GM12891 (cell line): ENCODE measurements at regions not wholly inside any gene's neighbourhood (a gene's known extent, or its start where the extent isn't known, plus 50 kb on each side); places are given as distances from the start of the nearest gene placed in this dataset.

Source experiments
- DNase-seq: peaks from one replicate; pipeline ENCODE4 v3.0.0; 2011; ENCODE audit warnings: low spot score; ENCODE audit not compliant: insufficient read length
- FAIRE-seq: peaks from 2 replicates; lab custom pipeline; 2011; peaks lifted over from hg19 to GRCh38; lab: Jason Lieb, UNC
- PAX5 ChIP-seq: IDR thresholded peaks from 2 replicates; pipeline ENCODE4 v1.6.1; 2011; ENCODE audit warnings: low read length, moderate library complexity, mild to moderate bottlenecking; ENCODE audit not compliant: insufficient read depth, severe bottlenecking
- POLR2A ChIP-seq: IDR thresholded peaks from 2 replicates; pipeline ENCODE4 v1.6.1; 2011; ENCODE audit warnings: low read depth, low read length, control low read depth
- POLR2AphosphoS5 ChIP-seq: IDR thresholded peaks from 2 replicates; pipeline ENCODE4 v1.6.1; 2011; ENCODE audit warnings: low read depth, low read length, control low read depth
- POU2F2 ChIP-seq: IDR thresholded peaks from 2 replicates; pipeline ENCODE4 v1.6.1; 2011; ENCODE audit warnings: low read depth, mild to moderate bottlenecking, control low read depth, low read length, moderate library complexity
- SPI1 ChIP-seq: IDR thresholded peaks from 2 replicates; pipeline ENCODE4 v1.6.1; 2011; ENCODE audit warnings: low read depth, low read length, control low read depth
- TAF1 ChIP-seq: IDR thresholded peaks from 2 replicates; pipeline ENCODE4 v1.6.1; 2011; ENCODE audit warnings: low read depth, low read length, control low read depth

DNA sequence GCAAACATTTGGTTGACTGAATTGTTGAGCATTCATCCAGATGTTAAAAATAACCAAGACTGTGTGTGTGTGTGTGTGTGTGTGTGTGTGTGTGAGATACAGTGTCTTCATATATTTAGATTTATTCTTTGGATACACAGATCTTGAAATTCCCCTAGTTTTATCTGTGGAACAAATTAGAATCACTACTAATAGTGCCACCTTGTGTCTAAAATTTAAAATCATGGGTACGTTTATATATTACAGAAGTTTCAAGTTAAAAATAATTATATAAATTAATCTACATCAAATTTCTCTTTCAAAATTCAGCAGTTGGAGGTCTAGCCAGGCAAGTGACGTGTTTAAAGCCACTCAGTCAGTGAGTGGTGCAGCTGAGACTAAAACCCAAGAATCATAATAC is 1566.2 kb upstream of the TENM4 start:
- DNase-seq (no peak), FAIRE-seq (no peak)

DNA sequence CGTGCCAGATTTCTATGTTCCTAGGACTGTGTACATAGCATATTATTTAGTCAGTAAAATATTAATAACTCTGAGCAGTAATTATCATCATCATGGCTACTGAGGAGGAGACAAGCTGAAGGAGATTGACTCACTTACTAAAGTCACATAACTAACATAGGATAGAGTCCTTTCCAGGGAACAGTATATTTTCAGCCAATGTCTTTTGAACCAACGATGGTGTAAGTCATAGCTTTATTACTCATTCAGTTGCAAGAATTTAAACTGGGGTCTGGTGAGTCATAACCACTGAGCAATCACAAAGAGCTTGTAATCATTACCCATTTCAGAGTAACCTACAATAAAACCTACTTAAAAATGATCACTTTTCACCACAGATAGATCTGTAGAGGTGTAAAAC is 1564.8 kb upstream of the TENM4 start:
- FAIRE-seq (no peak), DNase-seq (no peak)
- TF ChIP-seq TAF1 (no peak), SPI1 (no peak), PAX5 (no peak), POU2F2 (no peak), POLR2A (no peak), POLR2AphosphoS5 (no peak)

More for the DNA sequence above, 1566.2 kb upstream of the TENM4 start:
- TF ChIP-seq POLR2AphosphoS5 = no peak
- TF ChIP-seq PAX5 = no peak
- no peak for TF ChIP-seq SPI1
- no peak for TF ChIP-seq TAF1
- TF ChIP-seq POLR2A = no peak
- no peak for TF ChIP-seq POU2F2

DNA sequence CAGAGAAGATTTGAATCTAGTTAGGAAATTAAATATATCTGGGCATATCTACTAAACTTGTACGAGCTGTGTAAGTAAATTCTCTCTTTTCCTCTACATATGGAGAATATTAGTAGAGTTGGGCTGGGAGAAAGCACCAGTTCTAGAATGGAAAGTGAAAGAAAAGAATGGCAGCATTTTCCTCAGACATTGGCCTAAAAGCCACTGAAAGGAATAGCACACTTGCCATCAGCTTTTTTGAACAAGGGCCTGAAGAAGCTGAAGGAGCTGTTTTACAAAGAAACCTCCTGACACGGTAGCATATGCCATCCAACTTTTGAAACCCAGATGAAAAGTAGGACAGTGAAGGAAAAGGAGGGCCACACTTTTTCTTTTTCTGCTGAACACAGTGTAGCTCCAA is 1563.7 kb upstream of the TENM4 start:
- no peak for FAIRE-seq
- DNase-seq = no peak
- TF ChIP-seq POLR2AphosphoS5 = no peak
- TF ChIP-seq TAF1 = no peak
- TF ChIP-seq PAX5 = no peak
- TF ChIP-seq POU2F2 = no peak
- TF ChIP-seq SPI1 = no peak
- no peak for TF ChIP-seq POLR2A

DNA sequence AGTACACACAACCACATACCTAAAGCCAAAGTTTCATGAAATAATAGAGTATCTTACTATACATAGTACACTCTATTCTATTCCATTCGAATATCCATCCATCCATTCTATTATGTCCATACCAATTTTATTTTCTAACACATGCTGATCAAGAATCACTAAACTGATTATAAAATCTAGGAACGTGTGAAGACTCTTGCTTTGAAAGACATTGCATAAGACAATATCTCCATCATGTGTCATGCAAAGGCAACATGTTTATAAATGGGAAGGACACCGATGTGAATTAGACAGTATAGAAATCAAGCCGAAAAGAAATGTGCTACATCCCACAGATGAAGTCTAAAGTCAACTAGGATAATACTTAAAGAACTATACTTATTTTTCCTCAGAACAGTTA is 1561.5 kb upstream of the TENM4 start:
- DNase-seq (no peak), FAIRE-seq (no peak)
- TF ChIP-seq POU2F2 (no peak), PAX5 (no peak), POLR2A (no peak), TAF1 (no peak), POLR2AphosphoS5 (no peak), SPI1 (no peak)

DNA sequence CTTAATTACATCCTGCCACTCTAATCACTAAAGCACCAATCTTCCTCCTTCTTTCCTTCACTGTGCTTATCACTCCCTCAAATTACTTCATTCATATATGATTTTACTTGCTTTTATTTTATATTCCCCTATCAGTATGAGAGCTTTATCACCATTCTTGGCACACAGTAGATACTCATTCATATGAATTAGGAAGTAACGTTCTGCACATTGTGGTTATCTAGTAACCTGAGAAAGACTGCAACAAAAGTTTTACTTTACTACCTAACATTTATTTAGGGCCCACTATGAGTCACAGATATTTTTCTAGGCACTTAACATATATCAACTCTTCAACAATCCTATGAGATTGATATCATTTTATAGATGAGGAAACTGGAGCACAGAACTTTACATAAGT is 1559.9 kb upstream of the TENM4 start:
- TF ChIP-seq POU2F2 (no peak), POLR2A (no peak), SPI1 (no peak), TAF1 (no peak), POLR2AphosphoS5 (no peak), PAX5 (no peak)
- FAIRE-seq (no peak), DNase-seq (no peak)

DNA sequence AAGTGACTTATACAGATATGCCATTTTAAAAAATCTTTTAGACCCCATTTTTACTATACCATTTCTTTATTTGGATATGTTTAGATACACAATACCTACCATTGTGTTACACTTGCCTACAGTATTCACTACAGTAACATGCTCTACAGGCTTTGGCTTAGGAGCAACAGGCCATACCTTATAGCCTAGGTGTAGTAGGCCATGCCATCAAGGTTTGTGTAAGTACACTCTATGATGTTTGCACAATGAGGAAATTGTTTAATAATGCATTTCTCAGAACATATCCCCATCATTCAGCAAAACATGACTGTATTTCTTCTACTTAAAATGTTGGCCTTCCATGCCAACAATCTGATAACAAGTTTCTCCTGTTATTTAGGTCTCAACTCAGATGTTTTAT is 1559.5 kb upstream of the TENM4 start:
- FAIRE-seq = no peak
- DNase-seq = no peak
- TF ChIP-seq POU2F2 (no peak), POLR2A (no peak), TAF1 (no peak), SPI1 (no peak), PAX5 (no peak), POLR2AphosphoS5 (no peak)

DNA sequence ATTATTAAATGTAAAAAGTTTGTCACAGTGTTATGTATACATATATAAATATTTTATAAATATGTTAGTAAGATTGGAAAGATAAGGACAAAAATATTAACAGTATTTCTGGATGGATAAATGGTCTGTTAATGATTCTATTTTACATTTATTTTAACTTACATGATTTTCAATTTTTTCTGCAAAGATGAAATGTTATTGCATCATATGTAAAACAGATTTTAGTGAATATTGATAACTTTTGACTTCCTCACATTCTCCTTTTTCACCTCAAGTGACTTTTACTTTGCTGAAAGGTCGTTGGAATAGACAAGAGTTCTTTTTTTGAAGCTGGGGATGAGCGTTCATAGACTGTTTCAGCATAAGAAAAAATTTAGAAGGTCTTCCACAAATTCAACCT is 1554.7 kb upstream of the TENM4 start:
- TF ChIP-seq TAF1 = no peak
- no peak for TF ChIP-seq POLR2AphosphoS5
- TF ChIP-seq POLR2A = no peak
- TF ChIP-seq PAX5 = no peak
- no peak for TF ChIP-seq SPI1
- no peak for TF ChIP-seq POU2F2
- no peak for FAIRE-seq

DNA sequence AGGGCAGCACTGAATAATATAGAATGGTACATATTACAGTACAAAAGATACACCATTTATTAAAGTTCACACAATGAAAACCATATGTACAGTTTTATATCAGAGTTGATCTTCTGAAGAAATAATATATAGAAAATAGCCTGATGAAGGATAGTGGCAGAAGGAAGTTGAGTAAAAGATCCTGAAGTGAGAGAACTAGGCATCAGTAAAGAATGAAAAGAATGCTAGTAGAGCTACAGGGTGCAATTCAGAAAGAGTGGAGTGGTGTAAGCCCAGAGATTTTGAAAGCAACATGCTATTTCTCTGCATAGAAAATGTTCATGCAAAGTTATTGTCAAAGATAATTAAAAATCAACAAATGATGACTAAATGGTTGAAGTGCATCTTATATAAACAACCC is 1552.7 kb upstream of the TENM4 start:
- no peak for DNase-seq
- no peak for FAIRE-seq
- TF ChIP-seq TAF1 = no peak
- no peak for TF ChIP-seq POU2F2
- TF ChIP-seq PAX5 = no peak
- no peak for TF ChIP-seq SPI1
- TF ChIP-seq POLR2A = no peak
- no peak for TF ChIP-seq POLR2AphosphoS5

More for the DNA sequence above, 1554.7 kb upstream of the TENM4 start:
- no peak for DNase-seq

DNA sequence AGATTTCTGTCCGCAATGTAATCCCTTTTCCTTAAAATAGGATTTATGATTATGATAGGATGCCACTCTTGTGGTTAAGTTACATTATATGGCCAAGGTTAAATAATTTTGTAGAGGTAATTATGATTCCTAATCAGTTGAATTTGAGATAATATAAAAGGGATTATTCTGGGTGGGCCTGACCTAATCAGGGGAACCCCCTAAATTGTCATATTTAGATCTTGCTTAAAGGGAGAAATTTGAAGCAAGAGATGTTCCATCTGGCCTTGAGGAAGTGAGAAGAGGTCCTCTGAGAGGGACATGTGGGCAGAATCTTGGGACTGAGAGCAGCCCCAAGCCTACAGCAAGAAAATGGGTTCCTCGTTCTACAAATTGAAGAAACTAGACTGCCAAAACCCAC is 1550.1 kb upstream of the TENM4 start:
- TF ChIP-seq PAX5 (no peak), POLR2A (no peak), POU2F2 (no peak), TAF1 (no peak), SPI1 (no peak), POLR2AphosphoS5 (no peak)
- DNase-seq (no peak), FAIRE-seq (no peak)

DNA sequence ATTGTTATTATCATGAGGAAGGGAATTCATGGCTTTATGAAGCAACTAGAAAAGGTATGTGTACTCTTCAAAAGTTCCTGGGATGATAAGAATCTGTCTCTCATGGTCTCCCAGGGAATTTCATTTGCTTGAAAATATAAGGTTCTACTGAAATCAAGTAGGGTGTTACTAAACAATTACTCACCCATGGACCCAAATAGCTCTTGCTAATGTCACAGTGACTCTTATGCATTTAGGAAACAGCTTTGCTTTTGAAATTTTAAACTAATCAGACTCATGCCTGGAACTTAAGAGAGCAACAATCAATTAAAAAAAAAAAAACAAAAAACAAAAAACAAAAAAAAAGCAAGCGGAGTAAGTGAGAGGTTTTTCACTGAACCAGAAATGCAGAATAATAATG is 1546.3 kb upstream of the TENM4 start:
- TF ChIP-seq POLR2A (no peak), SPI1 (no peak), PAX5 (no peak), POLR2AphosphoS5 (no peak), POU2F2 (no peak), TAF1 (no peak)
- FAIRE-seq (no peak), DNase-seq (no peak)
